Dermis microvascular lymphatic vessel endothelial cell (primary cell): ENCODE measurements at regions not wholly inside any gene's neighbourhood (a gene's known extent, or its start where the extent isn't known, plus 50 kb on each side); places are given as distances from the start of the nearest gene placed in this dataset.

Source experiments
- DNase-seq, 2 donors: peaks; one replicate each; pipeline versions ENCODE4 v3.0.0 to v3.0.0-alpha.2; 2010; ENCODE audit warnings: low read depth in 2 of 2

DNA sequence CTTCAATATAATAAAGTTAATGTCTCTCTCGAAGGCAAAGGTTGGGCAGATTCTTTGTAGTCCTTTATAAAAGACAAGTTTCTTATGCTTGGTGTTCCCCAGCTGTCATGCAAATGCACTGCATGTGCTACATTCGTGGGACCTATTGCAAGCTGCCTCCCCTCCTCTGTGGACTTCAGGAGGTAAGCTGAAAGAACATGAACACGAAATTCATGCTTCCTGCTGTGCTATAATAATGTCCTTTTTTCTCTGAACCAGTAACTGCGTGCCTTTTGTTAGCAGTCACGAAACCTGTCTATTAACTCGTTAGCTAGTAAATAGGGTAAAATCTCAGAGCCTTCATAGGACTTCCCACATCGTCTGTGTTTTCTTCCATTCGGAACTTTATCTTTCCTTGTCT lies 363.5 kb downstream of the CDH9 start:
- no peak for DNase-seq

DNA sequence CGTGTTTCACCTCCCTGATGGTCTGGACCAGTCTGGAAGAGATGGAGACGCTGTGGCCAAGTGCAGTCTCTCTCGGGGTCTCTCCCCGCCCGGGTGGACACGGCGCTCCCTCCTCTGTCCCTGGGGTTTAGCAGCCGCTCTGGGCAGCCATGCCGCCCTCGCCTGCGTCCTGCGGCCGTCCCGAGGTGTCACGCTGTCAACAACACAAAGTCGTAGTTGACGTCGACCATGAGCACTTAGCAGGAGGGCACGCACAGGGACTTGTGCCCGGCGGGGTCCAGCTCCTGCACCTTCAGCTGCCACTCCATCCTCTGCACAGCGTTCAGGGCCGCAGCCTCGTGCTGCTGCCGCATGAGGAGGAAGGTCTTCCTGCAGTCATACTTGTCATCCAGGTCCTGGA lies 368.9 kb downstream of the CDH9 start:
- no peak for DNase-seq

- DNase-seq: no peak
Measured at GRCh38 chr5:26669031-26669430, 369.4 kb downstream of the CDH9 start.

DNA sequence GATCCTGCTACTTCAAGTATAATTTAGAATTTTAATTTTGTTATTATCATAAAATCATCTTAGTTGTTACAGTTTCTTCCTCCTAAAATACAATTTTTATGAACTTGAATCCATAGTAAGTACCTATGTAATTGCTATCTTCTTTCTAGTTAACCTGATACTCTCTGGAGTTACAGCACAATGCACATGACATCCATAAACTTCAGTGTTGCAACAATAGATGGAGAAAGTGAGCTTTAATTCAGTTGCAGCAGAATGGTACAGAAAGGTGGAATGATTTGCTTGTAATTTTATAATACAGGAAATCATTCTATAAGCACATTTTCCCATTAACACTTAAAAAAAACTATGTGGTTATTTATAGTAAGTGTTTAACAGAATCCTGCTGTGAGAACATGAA lies 372.0 kb downstream of the CDH9 start:
- DNase-seq: no peak

- no peak for DNase-seq
Measured at GRCh38 chr5:26663500-26663899, 374.9 kb downstream of the CDH9 start.

- no peak for DNase-seq
Measured at GRCh38 chr5:26662806-26663360, 375.5 kb downstream of the CDH9 start.

DNA sequence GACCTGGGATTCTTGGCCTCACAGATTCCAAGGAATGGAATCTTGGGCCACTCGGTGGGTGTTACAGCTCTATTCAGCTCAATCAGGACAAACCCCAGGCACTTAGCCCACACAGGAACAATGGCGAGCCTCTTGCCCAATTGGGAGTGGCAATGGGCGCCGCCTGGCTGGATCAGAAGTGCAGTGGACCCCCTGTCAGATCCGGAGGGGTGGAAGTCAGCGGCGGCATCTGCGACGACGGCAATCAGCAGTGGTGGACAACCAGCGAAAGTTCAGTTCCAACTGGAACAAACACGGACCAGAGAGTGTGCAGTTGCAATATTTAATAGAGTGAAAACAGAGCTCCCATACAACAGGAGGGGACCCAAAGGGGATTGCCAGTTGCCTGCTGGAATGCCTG lies 378.3 kb downstream of the CDH9 start:
- no peak for DNase-seq

- no peak for DNase-seq
Measured at GRCh38 chr5:26649000-26649399, 389.4 kb downstream of the CDH9 start.

- no peak for DNase-seq
Measured at GRCh38 chr5:26647781-26648180, 390.6 kb downstream of the CDH9 start.

DNA sequence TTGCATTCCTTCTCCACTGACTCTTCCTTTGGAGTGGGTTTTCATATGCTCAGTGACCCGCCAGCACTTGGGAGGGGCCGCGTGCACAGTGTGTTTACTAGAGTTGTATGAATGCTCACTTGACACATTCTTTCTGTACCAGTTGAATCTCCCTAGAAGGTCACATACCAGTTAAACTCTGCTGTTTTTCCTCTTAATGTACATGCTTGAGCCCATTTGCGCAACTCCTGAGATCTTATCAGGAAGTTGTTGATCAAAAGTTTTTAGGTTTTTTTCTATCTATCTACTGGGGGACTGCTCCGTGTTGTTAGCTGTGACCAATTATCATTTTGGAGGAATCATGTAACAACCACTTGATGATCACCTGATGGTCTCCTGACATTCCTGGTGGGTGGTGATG lies 392.7 kb downstream of the CDH9 start:
- DNase-seq: no peak

DNA sequence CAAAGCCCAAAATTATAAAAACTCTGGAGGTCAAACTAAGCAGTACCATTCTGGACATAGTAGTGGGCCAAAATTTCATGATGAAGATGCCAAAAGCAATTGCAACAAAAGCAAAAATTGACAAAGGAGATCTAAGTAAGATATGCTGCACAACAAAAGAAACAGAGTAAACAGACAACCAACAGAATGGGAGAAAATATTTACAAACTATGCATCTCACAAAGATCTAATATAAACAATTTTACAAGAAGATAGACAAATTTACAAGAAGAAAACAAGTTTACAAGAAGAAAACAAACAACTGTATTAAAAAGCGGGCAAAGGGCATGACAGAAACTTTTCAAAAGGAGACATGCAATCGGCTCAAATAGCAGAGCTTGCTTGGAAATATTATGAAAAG lies 396.9 kb downstream of the CDH9 start:
- DNase-seq: no peak

- no peak for DNase-seq
Measured at GRCh38 chr5:26625099-26625498, 413.3 kb downstream of the CDH9 start.

- no peak for DNase-seq
Measured at GRCh38 chr5:26622947-26623346, 415.4 kb downstream of the CDH9 start.

- no peak for DNase-seq
Measured at GRCh38 chr5:26610577-26610976, 427.8 kb downstream of the CDH9 start.

DNA sequence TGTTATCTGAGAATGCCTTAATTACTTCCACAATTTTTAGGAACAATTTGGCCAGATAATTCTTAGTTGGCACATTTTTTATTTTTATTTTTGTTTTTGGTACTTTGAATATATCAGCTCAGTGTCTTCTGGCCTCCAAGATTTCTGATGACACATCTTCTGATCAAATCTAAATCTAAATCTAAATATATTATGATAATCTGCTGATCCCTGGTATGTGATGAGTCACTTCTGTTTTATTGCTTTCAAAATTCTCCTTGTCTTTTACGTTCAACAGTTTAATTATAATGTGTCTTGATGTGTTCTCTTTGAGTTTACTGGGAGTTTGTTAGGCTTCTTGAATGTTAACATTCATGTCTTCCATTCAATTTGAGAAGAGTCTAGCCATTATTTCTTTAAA lies 436.8 kb downstream of the CDH9 start:
- DNase-seq: no peak

DNA sequence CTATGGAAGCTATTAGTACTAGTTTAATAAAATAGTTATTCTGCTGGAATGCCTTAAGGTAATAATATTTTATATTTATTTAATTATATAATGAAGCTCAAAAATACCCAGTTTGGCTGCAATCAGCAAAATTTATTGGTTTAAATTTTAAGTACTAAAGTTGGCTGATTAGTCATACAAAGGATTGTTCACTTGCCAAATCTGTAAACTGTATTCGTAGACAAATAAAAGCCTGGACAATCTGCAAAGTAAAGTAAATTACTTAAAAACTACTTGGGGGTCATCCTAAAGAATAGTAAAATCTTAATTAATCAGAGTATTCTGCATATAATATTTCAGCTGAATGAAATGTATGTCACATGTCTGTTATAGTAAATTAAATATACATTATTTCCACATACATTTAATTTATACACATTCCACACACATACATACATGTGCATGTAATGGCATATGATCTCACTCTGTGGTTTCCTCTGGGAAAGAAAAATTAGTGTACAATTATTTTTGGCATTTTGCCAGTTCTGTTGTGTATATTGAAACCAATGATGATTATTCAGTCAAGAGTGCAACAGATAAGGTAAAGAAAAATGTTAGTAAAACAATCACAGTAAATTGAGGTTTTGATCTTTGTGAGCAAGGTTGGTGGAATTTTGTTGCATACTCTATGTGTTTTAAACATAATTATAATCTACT lies 455.9 kb downstream of the CDH9 start:
- no peak for DNase-seq

GRCh38 chr5:26579712-26580111 lies 458.7 kb downstream of the CDH9 start:
- no peak for DNase-seq

DNA sequence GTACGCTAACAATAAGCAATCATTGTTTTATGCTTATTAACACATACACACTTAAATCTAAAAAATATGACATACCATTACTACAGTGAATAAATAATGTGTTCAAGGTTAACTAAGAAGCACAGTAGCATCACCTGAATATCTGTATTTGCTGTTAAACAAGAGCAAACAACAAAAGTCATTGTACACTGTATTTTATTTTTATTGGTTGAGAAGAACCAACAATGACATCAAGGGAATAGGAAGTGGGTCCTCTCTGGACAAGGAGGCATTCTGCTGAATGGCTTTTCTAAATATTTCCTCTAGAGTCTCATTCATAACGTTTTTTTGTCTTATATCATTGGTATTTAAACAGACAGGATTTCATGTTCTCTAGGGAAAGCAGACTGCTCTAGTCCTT lies 460.4 kb downstream of the CDH9 start:
- DNase-seq: no peak

DNA sequence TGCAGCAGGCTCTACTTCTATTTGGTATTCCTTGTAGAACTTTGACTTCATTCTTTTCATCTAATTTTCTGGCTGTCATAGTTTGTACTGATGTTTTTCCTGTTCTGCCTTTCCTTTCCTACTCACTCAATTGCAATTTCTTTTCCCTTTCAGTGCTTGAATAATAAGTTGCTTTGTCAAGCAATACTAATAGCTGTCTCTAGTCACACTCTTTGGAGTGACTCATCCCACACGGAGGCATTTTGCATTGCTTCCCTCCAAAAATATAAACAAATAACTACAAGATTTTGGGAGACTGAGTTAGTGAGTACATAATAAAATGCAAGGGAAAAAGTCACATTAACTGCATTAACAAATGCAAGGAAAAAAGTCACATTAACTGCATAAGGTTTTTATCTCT lies 465.9 kb downstream of the CDH9 start:
- no peak for DNase-seq

DNA sequence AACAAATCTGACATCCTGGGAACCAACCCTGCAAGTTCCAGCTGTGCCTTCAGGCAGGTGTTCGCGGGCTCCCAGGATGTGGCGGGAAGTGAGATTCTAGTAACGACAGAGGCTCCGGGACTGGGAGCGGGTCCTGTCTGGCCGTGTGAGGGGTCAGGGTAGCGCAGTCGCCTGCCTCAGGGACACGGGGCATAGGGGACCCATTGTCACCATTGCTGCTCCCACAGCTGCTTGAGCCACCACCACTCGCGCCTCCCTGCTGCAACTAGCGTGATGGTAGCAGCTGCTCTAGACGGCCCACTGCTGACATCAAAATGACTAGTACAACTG lies 468.5 kb downstream of the CDH9 start:
- DNase-seq: no peak

DNA sequence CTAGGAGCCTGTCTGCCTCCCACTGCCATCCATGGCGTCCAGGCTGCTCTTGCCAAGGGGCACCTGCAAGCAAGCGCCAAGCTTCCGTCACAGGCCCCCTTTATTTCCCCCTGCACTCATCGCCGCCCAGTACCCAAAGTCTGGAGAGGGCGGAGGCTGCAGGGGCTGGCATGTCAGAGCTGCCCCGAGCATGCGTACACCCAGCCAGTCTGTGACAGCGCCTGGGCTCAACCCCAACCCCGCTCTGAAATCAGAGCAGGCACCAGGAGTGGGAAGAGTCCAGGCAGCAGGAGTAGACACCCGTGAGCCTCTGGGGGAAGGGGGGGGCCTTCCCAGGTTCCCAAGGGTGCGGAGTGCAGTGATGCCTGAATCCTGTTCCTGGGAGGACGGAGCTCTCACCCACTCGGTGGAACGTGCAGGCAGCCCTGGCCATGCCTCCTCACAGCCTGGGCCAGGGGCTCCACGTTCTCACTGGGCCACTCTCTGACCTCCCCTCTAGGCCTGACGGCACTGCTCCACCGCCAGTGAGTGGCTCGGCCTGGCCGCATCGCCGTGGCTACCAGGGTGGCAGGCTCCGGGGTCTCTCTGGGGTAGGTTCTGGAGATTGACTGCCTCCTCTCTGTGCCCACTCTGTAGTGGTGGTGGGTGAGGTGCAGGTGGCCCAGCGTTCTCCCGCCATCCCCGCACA lies 469.0 kb downstream of the CDH9 start:
- DNase-seq: no peak

DNA sequence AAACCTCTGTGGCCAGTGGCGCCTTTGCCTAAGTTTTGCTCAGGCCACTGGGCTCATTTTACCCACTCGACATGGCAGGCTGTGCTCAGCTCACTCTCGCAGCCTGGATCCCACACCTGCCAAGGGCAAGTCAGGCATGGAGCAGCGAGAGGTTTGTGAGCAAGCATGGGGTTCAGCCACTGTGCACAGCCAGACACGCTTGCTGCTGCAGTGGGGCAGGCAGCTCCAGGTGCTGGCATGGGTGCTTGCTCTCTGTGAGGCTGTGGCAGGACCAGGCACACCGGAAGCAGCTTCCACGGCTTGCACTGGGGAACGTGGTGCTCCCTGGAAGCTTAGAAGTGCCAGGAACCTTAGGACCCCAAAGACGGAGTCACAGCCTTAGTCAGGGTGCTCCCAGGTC lies 470.1 kb downstream of the CDH9 start:
- DNase-seq: no peak

DNA sequence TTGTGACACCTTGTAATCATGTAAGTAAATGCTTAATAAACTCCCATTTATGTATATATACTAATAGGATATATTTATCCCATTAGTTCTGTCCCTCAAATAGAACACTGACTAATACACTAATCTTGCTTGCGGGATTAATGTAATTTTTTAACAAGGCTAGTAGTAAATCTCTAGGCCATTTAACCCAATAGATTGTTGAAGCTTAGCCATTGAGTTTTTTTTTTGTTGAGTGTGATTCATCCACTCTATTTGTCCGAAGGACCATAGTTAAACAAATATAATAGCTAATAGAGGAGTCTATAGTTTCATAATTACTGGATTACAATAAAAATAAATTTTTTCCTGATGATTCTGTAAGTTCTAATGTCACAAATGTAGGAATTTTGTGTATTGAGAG lies 474.4 kb downstream of the CDH9 start:
- no peak for DNase-seq
